CD1c-positive myeloid dendritic cell (primary cell): ENCODE measurements at regions not wholly inside any gene's neighbourhood (a gene's known extent, or its start where the extent isn't known, plus 50 kb on each side); places are given as distances from the start of the nearest gene placed in this dataset.
"Not testable (repeated sequence)": the region's sequence is repeated elsewhere in the genome, so short reads cannot be mapped to it uniquely, and the experiment has no call there.

ENCODE experiments used
- DNase-seq: peaks from one replicate; pipeline ENCODE4 v3.0.0-alpha.2; 2016; ENCODE audit errors: extremely low spot score

GRCh38 chr21:20774737-20775136 lies 223.5 kb upstream of the NCAM2 start:
- DNase-seq, result no peak

DNA sequence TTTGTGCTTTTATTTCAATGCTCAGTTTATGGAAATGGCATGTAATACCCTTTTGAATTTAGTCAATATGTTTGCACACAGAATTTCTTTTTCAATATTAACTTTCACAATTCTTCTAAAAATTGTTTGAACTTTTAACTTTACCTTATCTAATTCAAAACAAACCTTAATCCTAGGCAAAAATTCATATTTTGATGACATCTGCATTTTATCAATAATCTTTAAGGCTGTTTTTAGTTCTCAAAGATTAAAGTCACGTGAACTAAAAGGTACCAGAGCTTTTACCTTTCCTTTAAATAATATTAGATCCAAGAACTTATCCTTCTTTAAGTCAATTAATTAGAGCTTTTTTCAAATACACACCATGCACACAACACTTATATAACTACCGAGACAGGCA lies 218.9 kb upstream of the NCAM2 start:
- DNase-seq, result no peak

GRCh38 chr21:20783611-20784010 lies 214.6 kb upstream of the NCAM2 start:
- no peak for DNase-seq

DNA sequence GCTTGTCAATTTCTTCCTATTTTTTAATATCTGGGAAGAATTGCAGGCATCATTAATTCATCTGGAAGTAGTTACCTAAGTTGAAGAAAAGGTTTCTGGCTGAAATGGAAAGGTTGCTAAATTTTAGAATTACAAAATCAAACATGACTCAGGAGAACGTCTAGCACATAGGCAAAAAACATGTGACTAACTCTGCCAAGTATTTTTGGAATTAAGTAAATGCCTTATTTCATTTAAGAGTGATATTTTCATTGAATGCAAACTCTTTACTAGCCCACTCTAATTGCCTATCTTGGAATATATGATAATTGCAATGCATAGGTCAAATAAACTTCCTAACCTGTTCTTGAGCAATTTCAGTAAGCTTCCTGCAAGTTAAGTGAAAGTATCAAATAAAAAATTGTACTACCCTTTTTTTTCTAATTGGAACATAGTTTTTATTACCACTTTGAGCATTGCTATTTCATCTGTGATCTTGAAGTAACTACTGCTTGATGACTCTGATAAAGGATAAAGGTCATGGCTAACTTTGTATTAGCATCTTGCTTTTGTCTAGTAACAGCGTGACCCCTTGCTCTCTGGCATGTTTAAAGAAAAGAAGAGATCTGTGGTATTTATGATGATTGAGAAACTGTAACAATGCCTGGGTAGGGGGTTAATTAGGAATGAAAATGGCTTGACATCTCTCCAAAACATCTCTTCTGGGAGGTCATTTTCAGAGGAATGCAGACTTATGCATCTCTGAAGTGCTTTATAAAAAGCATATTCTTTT lies 208.3 kb upstream of the NCAM2 start:
- no peak for DNase-seq

GRCh38 chr21:20800106-20800505 lies 198.1 kb upstream of the NCAM2 start:
- no peak for DNase-seq

- no peak for DNase-seq
These were observed 196.0 kb upstream of the NCAM2 start for GRCh38 chr21:20802201-20802600.

- no peak for DNase-seq
These were observed 195.5 kb upstream of the NCAM2 start for GRCh38 chr21:20802631-20803260.

GRCh38 chr21:20811702-20812101 lies 186.5 kb upstream of the NCAM2 start:
- no peak for DNase-seq

DNA sequence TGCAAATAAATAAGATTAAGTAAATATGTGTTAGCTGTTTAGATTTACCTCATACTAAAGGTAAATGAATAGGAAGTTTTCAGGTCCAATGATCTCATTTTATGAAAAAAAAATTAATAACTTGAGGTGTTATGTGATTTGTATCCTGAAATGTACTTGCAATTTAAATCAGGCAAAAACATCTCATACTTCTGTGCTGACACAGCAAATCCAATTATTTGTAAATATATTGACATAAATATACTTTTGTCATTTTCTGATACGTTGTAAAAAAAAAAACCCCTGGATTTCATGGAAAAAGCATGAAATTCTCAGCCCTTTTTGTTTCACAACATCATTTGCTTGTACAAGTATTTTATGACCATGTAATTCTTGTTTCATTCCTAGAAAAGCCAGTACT lies 184.1 kb upstream of the NCAM2 start:
- DNase-seq, result no peak

DNA sequence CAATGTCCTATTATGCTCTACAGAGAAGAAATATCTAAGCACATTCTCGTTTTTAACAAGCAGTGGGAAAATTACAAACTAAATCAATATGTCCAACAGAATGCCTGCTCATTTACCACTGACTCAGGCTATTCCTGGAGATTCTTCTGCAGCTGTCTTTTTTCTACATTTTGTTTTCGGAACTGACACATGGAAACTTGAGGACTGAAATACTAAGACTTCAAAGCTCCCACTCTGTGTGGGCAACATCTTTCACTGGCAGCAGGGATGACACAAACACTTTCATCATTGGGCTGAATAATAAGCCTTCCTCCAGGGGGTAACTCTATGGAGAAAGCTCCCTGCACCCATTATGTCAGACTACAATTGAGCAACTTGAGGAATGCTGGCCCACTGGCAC lies 175.5 kb upstream of the NCAM2 start:
- no peak for DNase-seq

- no peak for DNase-seq
These were observed 145.3 kb upstream of the NCAM2 start for GRCh38 chr21:20852866-20853265.

DNA sequence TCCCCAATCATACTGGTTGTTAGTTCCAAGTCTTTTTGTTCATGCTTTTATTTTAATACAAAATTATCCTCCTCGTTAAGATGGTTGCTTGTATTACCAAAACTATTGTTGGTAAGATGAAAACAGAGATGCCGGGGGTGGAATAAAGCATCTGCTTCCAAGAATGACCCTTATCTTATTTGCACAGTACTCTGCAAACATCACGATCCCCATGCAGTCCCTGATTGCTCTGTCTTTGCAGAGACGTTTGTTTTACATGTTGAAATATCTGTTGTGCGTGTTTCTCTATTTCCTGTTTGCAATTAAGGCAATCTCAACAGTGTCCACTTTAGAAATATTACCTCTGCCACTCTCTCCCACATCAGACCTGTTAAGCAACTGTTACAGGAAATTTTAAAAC lies 141.3 kb upstream of the NCAM2 start:
- DNase-seq, result no peak

- no peak for DNase-seq
These were observed 124.0 kb upstream of the NCAM2 start for GRCh38 chr21:20874202-20874601.

DNA sequence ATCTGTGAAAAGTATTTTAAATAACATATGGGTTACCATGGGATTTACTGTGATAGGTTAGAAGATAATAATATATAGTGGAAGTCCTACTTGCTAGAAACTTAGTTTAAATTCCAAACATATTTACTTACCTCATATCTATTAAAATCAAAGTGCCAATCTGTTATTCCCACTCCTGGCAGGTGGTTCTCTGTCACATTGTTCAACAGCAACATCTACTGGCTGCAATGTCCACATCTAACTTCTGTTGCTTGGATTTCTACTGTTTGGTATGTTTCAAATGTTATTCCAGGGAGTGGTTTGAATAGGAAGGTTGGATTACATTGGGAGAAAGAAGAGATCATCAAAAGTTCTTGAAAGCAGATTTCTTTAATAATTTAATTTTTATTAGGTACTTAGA lies 122.5 kb upstream of the NCAM2 start:
- DNase-seq, result no peak

GRCh38 chr21:20877976-20878375 lies 120.2 kb upstream of the NCAM2 start:
- no peak for DNase-seq

DNA sequence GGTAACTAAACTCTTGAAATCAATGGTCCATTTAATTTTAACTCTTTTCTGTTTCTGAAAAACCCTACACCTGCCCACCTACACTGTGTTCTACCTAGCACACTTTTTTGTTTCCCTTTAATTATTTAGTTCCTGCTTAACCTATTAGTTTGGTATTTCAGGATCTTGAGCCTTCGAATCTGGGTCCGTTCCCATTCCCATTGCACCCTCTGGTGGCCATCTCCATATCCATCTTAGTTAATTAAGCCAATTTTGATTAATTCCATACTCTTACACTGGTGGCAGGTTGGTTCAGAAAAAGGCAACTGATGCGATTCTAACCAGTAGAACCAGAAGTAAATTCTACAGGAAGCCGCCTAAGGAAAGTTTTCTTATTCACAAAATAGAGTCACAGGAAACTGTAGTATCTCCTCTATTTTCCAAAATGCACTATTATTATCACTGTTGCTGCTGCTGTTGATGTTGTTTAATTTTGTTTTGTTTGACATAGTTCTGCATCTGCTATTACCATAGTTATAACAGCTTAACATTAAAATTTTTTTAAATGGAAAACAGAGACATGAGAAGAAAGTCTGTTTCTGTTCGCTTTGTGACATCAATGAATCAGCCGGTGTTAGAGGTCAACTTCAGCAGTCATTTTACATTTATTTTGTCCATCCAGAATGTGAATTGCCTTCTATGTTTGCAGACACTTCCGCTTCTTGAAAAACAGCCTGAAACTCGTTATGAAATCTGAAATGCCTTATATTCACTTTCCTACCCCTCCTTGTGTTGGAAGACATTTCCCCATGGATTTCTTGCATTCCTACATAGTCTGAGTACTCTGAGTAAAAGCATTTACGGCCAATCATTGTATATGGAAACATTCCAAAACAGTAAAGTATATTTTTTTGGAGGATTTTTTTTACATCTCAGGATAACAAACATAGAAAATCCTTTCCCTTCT lies 115.5 kb upstream of the NCAM2 start:
- DNase-seq, result peak; percentile 29

GRCh38 chr21:20883408-20883800 lies 114.8 kb upstream of the NCAM2 start:
- DNase-seq, result no peak

DNA sequence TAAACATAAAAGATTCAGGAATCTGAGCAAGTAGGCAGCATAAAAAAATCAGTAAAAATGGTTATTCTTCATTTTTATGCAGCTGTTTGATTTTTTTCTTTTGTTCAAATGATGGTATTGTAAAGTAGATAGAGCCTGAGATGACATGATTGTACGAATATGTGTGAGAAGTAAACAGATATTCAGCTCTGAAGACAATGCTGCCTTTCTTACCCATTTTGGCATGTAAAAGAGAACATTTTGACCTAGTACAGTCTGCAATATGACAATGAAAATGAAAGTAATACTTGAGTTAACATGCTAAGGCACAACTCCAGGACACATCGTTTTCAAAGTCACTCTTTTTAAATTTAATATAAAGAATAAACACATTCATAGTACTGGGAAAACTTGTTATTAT lies 95.7 kb upstream of the NCAM2 start:
- DNase-seq, result no peak

DNA sequence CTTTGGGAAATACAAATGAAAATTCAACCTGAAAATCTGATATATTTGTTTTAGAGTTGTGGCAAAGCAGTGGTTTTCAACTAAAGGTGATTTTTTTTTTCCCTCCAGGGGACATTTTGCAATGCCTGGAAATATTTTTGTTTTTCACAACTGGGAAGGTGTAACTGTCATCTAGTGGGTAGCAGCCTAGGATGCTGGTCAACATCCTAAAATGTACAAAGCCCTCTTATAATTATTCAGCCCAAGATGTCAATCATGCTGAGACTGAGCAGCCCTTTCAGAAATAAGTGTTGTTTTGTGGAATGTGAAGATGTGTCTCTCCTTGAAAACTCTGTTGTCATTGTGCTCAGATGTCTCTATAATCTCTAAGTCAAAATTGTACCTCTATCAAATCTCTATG lies 95.2 kb upstream of the NCAM2 start:
- DNase-seq, result no peak

DNA sequence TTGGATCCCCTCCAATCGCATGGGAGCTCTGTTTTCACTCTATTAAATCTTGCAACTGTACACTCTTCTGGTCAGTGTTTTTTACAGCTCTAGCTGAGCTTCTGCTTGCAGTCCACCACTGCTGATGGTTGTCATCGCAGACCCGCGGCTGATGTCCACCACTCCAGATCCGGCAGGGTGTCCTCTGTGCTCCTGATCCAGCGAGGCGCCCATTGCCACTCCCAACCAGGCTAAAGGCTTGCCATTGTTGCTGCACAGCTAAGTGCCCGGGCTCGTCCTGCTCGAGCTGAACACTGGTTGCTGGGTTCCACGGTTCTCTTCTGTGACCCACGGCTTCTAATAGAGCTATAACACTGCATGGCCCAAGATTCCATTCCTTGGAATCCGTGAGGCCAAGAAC lies 70.7 kb upstream of the NCAM2 start:
- DNase-seq, result not testable (repeated sequence)

GRCh38 chr21:20942523-20942922 lies 55.7 kb upstream of the NCAM2 start:
- DNase-seq, result no peak

GRCh38 chr21:20943561-20943997 lies 54.6 kb upstream of the NCAM2 start:
- no peak for DNase-seq

- no peak for DNase-seq
These were observed 54.1 kb upstream of the NCAM2 start for GRCh38 chr21:20944139-20944538.
